ENCODE measurements at regions not wholly inside any gene's neighbourhood (a gene's known extent, or its start where the extent isn't known, plus 50 kb on each side); places are given as distances from the start of the nearest gene placed in this dataset.

DNA sequence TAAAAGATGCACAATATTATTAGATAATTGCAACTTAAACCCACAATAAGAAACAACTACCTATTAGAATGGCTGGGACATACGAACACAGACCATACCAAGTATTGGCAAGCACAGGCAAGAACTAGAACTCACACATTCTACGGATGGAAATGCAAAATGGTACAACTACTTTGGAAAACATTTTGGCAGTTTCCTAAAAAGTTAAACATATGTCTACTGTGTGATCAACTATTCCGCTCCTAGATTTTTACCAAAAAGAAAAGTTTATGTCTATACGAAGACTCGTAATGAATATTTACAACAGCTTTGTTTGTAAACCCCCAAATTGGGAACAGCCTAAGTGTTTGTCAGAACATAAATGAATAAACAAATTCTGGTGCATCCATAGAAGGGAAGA lies 194.7 kb downstream of the FGFR2 start:
- Histone ChIP-seq H3K36me3 (ENCODE audit: control insufficient read depth in 1 of 2, insufficient read depth in 2 of 2, low read length in 2 of 2) (no peaks in the 10 kb centered on the region), H4K20me1 (ENCODE audit: insufficient read depth) (no peaks in the 10 kb centered on the region), H3K27ac (ENCODE audit: low read depth, low read length) (no peak overlapping the region), H2AFZ (ENCODE audit: low read depth, low read length, poor library complexity, severe bottlenecking) (no peak overlapping the region), H3K27me3 (ENCODE audit: insufficient read depth, low read length) (no peaks in the 10 kb centered on the region), H3K9ac (ENCODE audit: low read length) (no peak overlapping the region), H3K9me3 (ENCODE audit: control insufficient read depth in 1 of 2, insufficient read depth in 1 of 2, low read depth in 1 of 2, low read length in 2 of 2) (no peaks in the 10 kb centered on the region), H3K79me2 (ENCODE audit: insufficient read depth, low read length) (no peaks in the 10 kb centered on the region), H3K9me2 (ENCODE audit: insufficient read depth) (no peaks in the 10 kb centered on the region), H3K4me1 (ENCODE audit: control insufficient read depth in 1 of 2, insufficient read depth in 2 of 2, low read length in 2 of 2) (no peaks in the 10 kb centered on the region), H3K4me2 (ENCODE audit: low read length) (no peak overlapping the region), H3K4me3 (replicated peaks in 1 of 2; ENCODE audit: low read depth in 1 of 2, low read length in 2 of 2) (no peak overlapping the region)
- ChIA-PET CTCF (no interaction called here), POLR2A (no interaction called here), RAD21 (ENCODE audit: low non-redundant PET in 1 of 2, low total read pairs in 2 of 2, uncharacterized antibody in 2 of 2, unreplicated experiment in 2 of 2) (no interaction called here)
- intact Hi-C loops (cut with micrococcal nuclease): no loop called here
- ATAC-seq: no peak
- DNase-seq (ENCODE audit: low read depth, low spot score): no peak
- no TSS peak for BruUV-seq (replicated peaks)
- no peak for TF ChIP-seq CTCF (IDR thresholded peaks at IDR 0.05 in 2 of 3, conservative IDR thresholded peaks at IDR 0.05 in 1 of 3; ENCODE audit: borderline replicate concordance in 1 of 3, insufficient read depth in 1 of 3, low read depth in 2 of 3, low read length in 2 of 3)
- TF ChIP-seq SRF (IDR thresholded peaks at IDR 0.05; ENCODE audit: low read depth): no peak
- TF ChIP-seq ZBTB33 (IDR thresholded peaks at IDR 0.05; ENCODE audit: extremely low read depth, insufficient replicate concordance, low read length): no peak
- no peak for TF ChIP-seq EGR1 (IDR thresholded peaks at IDR 0.05; ENCODE audit: low read depth)
- no peak for TF ChIP-seq SP1 (IDR thresholded peaks at IDR 0.05; ENCODE audit: low read depth)
- TF ChIP-seq, protein P1, sequence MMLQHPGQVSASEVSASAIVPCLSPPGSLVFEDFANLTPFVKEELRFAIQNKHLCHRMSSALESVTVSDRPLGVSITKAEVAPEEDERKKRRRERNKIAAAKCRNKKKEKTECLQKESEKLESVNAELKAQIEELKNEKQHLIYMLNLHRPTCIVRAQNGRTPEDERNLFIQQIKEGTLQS (IDR thresholded peaks at IDR 0.05): no peak
- no peak for TF ChIP-seq FOSL1 (IDR thresholded peaks at IDR 0.05; ENCODE audit: low read depth)
- no peak for TF ChIP-seq CEBPB (IDR thresholded peaks at IDR 0.05; ENCODE audit: low read depth)
- TF ChIP-seq SIN3A (IDR thresholded peaks at IDR 0.05; ENCODE audit: low read depth): no peak
- no peak for TF ChIP-seq TCF7L2 (IDR thresholded peaks at IDR 0.05; ENCODE audit: borderline replicate concordance, extremely low read depth, insufficient read depth, insufficient read length)
- no peak for TF ChIP-seq REST (IDR thresholded peaks at IDR 0.05; ENCODE audit: low read depth)
- no peak for TF ChIP-seq CBX3 (IDR thresholded peaks at IDR 0.05; ENCODE audit: low read depth)
- TF ChIP-seq EZH2phosphoT487 (IDR thresholded peaks at IDR 0.05; ENCODE audit: borderline replicate concordance): no peak
- no peak for TF ChIP-seq ZNF274 (IDR thresholded peaks at IDR 0.05; ENCODE audit: low read depth, low read length)
- TF ChIP-seq EZH2 (IDR thresholded peaks at IDR 0.05): no peak
- no peak for TF ChIP-seq JUND (IDR thresholded peaks at IDR 0.05)
- TF ChIP-seq RAD21 (IDR thresholded peaks at IDR 0.05; ENCODE audit: low read depth): no peak
